NCI-H446 treated with DMSO at 0.1 percent for 48 hours (cell line): ENCODE measurements at regions not wholly inside any gene's neighbourhood (a gene's known extent, or its start where the extent isn't known, plus 50 kb on each side); places are given as distances from the start of the nearest gene placed in this dataset.
"Not testable (repeated sequence)": the region's sequence is repeated elsewhere in the genome, so short reads cannot be mapped to it uniquely, and the experiment has no call there.

Source experiments
- DNase-seq: peaks from one replicate; lab custom pipeline; 2025; lab: John Stamatoyannopoulos, UW

- no peak for DNase-seq
Observed at GRCh38 chr4:126520731-126521130, 1112.0 kb upstream of the INTU start.

GRCh38 chr4:126525400-126525799, 1107.4 kb upstream of the INTU start:
- DNase-seq: not testable (repeated sequence)

GRCh38 chr4:126526335-126526734, 1106.4 kb upstream of the INTU start:
- DNase-seq: no peak

- no peak for DNase-seq
Observed at GRCh38 chr4:126529997-126530396, 1102.8 kb upstream of the INTU start.

GRCh38 chr4:126530996-126531585, 1101.7 kb upstream of the INTU start:
- no peak for DNase-seq

- DNase-seq: no peak
Observed at GRCh38 chr4:126532527-126532926, 1100.2 kb upstream of the INTU start.

GRCh38 chr4:126533146-126533805, 1099.5 kb upstream of the INTU start:
- no peak for DNase-seq

GRCh38 chr4:126539771-126540170, 1093.0 kb upstream of the INTU start:
- DNase-seq: no peak

- no peak for DNase-seq
Observed at GRCh38 chr4:126541820-126542219, 1090.9 kb upstream of the INTU start.

- DNase-seq: peak; percentile 46
Observed at GRCh38 chr4:126544276-126544675, 1088.5 kb upstream of the INTU start.

GRCh38 chr4:126546197-126546596, 1086.6 kb upstream of the INTU start:
- DNase-seq: not testable (repeated sequence)

- DNase-seq: no peak
Observed at GRCh38 chr4:126547352-126547751, 1085.4 kb upstream of the INTU start.

GRCh38 chr4:126548890-126549289, 1083.9 kb upstream of the INTU start:
- no peak for DNase-seq

- DNase-seq: no peak
Observed at GRCh38 chr4:126552321-126552720, 1080.4 kb upstream of the INTU start.

GRCh38 chr4:126553248-126553647, 1079.5 kb upstream of the INTU start:
- no peak for DNase-seq

- no peak for DNase-seq
Observed at GRCh38 chr4:126558596-126558995, 1074.2 kb upstream of the INTU start.

GRCh38 chr4:126559961-126560360, 1072.8 kb upstream of the INTU start:
- DNase-seq: no peak

- no peak for DNase-seq
Observed at GRCh38 chr4:126560794-126561193, 1072.0 kb upstream of the INTU start.

- no peak for DNase-seq
Observed at GRCh38 chr4:126563389-126563788, 1069.4 kb upstream of the INTU start.

GRCh38 chr4:126564283-126564854, 1068.4 kb upstream of the INTU start:
- DNase-seq: no peak

GRCh38 chr4:126568652-126569570, 1063.8 kb upstream of the INTU start:
- no peak for DNase-seq

- DNase-seq: no peak
Observed at GRCh38 chr4:126572264-126572663, 1060.5 kb upstream of the INTU start.

GRCh38 chr4:126582737-126583136, 1050.0 kb upstream of the INTU start:
- DNase-seq: no peak
